ENCODE measurements at regions not wholly inside any gene's neighbourhood (a gene's known extent, or its start where the extent isn't known, plus 50 kb on each side); places are given as distances from the start of the nearest gene placed in this dataset.

DNA sequence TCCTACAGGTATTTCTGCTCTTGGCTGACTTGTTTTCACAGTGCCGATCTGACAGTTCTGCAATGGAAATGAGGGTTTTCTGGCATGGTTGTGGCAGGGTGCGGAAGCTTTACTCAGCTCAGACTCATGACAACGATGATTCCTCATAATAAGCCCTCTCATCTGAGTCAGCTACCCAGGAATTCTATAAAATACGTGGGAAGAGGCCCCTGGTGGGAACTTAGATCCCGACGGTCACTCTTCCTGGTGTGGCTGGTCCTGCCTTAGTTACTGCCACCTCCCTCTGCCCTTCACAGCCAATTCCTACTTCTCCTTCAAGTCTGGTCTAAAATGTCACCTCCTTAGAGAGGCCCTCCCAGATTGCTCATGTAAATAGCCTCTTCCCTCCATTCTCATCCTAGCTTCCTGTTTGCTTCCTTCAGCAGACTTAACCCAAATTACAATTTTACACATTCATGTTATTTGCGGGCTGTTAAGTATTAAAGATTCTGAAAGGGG, 104.2 kb upstream of the MAP1LC3B2 start:
- TF ChIP-seq POLR2AphosphoS5 (IDR thresholded peaks at IDR 0.05) (no peak), POLR2A (IDR thresholded peaks at IDR 0.05) (no peak), EP300 (IDR thresholded peaks at IDR 0.05; ENCODE audit: low read depth) (no peak)
- TF ChIP-seq, protein P1, sequence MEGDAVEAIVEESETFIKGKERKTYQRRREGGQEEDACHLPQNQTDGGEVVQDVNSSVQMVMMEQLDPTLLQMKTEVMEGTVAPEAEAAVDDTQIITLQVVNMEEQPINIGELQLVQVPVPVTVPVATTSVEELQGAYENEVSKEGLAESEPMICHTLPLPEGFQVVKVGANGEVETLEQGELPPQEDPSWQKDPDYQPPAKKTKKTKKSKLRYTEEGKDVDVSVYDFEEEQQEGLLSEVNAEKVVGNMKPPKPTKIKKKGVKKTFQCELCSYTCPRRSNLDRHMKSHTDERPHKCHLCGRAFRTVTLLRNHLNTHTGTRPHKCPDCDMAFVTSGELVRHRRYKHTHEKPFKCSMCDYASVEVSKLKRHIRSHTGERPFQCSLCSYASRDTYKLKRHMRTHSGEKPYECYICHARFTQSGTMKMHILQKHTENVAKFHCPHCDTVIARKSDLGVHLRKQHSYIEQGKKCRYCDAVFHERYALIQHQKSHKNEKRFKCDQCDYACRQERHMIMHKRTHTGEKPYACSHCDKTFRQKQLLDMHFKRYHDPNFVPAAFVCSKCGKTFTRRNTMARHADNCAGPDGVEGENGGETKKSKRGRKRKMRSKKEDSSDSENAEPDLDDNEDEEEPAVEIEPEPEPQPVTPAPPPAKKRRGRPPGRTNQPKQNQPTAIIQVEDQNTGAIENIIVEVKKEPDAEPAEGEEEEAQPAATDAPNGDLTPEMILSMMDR (IDR thresholded peaks at IDR 0.05), result no peak
